ENCODE measurements at regions not wholly inside any gene's neighbourhood (a gene's known extent, or its start where the extent isn't known, plus 50 kb on each side); places are given as distances from the start of the nearest gene placed in this dataset.

DNA sequence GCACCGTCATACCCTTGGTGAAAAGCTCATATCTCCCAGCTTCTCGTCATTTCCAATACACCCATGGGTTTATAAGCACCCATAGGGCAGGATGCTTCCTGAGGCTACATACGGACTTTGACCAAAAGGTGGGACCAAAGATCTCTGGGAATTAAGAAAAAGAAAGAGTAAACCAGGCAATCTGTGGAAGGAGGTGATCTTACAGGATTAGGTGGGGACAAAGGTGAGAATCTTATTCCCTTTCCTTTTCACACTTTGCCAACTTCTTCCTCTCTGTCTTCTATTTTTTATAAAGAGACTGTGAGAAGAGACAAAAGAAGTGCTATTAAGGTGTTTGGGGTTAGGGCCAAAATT lies 172.0 kb downstream of the DLEU7 start:
- TF ChIP-seq, protein P1, sequence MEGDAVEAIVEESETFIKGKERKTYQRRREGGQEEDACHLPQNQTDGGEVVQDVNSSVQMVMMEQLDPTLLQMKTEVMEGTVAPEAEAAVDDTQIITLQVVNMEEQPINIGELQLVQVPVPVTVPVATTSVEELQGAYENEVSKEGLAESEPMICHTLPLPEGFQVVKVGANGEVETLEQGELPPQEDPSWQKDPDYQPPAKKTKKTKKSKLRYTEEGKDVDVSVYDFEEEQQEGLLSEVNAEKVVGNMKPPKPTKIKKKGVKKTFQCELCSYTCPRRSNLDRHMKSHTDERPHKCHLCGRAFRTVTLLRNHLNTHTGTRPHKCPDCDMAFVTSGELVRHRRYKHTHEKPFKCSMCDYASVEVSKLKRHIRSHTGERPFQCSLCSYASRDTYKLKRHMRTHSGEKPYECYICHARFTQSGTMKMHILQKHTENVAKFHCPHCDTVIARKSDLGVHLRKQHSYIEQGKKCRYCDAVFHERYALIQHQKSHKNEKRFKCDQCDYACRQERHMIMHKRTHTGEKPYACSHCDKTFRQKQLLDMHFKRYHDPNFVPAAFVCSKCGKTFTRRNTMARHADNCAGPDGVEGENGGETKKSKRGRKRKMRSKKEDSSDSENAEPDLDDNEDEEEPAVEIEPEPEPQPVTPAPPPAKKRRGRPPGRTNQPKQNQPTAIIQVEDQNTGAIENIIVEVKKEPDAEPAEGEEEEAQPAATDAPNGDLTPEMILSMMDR (IDR thresholded peaks at IDR 0.05), result no peak
- TF ChIP-seq POLR2A (IDR thresholded peaks at IDR 0.05), result no peak

Data from body of pancreas (tissue), 4 donors.